ENCODE measurements at regions not wholly inside any gene's neighbourhood (a gene's known extent, or its start where the extent isn't known, plus 50 kb on each side); places are given as distances from the start of the nearest gene placed in this dataset.

DNA sequence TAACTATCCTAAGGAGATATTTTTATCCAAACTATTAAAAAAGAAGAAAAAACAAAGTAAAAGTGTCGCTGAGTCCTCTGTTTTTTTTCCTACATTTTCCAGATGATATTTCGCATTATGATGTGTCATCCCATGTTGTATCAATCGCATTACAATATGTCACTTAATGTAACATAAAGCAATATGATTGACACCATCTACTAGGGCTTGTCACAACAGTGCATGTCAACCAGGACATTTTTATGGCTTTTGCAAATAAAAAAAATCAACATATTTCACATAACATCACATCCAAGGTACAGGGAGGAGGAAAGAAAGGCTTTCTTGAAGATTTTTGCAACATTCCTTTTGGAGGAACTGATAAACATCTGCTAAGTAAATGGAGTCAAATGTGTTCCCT lies 308.9 kb downstream of the ETAA1 start:
- no peak for TF ChIP-seq GLIS3 (CRISPR knock-in tag; IDR thresholded peaks at IDR 0.05)
- no peak for TF ChIP-seq ARNTL (CRISPR knock-in tag; IDR thresholded peaks at IDR 0.05; ENCODE audit: borderline replicate concordance, low read depth)
- TF ChIP-seq ESRRG (CRISPR knock-in tag; IDR thresholded peaks at IDR 0.05) = no peak
- TF ChIP-seq TCF4 (CRISPR knock-in tag; IDR thresholded peaks at IDR 0.05; ENCODE audit: borderline replicate concordance) = no peak
- no peak for TF ChIP-seq ISL1 (CRISPR knock-in tag; IDR thresholded peaks at IDR 0.05)
- no peak for TF ChIP-seq SNAI2 (CRISPR knock-in tag; IDR thresholded peaks at IDR 0.05)
- TF ChIP-seq OSR1 (CRISPR knock-in tag; IDR thresholded peaks at IDR 0.05) = no peak
- TF ChIP-seq ZNF8 (CRISPR knock-in tag; IDR thresholded peaks at IDR 0.05) = no peak
- TF ChIP-seq PPARA (CRISPR knock-in tag; IDR thresholded peaks at IDR 0.05; ENCODE audit: borderline replicate concordance) = no peak
- TF ChIP-seq, protein P1, sequence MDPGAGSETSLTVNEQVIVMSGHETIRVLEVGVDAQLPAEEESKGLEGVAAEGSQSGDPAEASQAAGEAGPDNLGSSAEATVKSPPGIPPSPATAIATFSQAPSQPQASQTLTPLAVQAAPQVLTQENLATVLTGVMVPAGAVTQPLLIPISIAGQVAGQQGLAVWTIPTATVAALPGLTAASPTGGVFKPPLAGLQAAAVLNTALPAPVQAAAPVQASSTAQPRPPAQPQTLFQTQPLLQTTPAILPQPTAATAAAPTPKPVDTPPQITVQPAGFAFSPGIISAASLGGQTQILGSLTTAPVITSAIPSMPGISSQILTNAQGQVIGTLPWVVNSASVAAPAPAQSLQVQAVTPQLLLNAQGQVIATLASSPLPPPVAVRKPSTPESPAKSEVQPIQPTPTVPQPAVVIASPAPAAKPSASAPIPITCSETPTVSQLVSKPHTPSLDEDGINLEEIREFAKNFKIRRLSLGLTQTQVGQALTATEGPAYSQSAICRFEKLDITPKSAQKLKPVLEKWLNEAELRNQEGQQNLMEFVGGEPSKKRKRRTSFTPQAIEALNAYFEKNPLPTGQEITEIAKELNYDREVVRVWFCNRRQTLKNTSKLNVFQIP (CRISPR knock-in tag; IDR thresholded peaks at IDR 0.05; ENCODE audit: borderline replicate concordance, low read depth) = no peak
- TF ChIP-seq BACH2 (CRISPR knock-in tag; IDR thresholded peaks at IDR 0.05; ENCODE audit: borderline replicate concordance) = no peak
- no peak for ATAC-seq

DNA sequence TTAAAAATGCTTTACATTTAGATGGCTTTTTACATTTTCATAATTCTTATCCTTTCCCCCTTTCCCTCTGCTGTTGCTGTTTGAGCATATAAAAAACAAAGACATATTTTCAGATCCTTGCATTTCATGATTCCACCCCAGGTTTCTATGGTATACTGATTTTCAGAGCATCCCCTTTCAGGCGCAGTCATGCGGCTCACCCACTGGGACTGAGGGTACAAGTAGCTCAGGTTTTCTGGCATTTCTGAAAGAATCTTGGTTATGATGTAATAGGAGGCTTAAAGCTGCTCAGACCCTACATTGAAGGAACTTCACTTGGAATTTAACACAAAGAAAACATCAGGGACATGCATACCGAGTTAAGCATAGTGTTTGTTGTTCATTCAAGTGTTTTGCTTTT lies 310.8 kb downstream of the ETAA1 start:
- TF ChIP-seq ZNF70 (CRISPR knock-in tag; IDR thresholded peaks at IDR 0.05) (no peak), ESRRG (CRISPR knock-in tag; IDR thresholded peaks at IDR 0.05) (no peak), ZFP30 (CRISPR knock-in tag; IDR thresholded peaks at IDR 0.05) (no peak), TOX (CRISPR knock-in tag; IDR thresholded peaks at IDR 0.05; ENCODE audit: borderline replicate concordance) (no peak), SNAI2 (CRISPR knock-in tag; IDR thresholded peaks at IDR 0.05) (no peak), ZC3H10 (CRISPR knock-in tag; IDR thresholded peaks at IDR 0.05) (no peak), CSDC2 (CRISPR knock-in tag; IDR thresholded peaks at IDR 0.05) (no peak), BACH2 (CRISPR knock-in tag; IDR thresholded peaks at IDR 0.05; ENCODE audit: borderline replicate concordance) (no peak), ZNF8 (CRISPR knock-in tag; IDR thresholded peaks at IDR 0.05) (no peak), TCF4 (CRISPR knock-in tag; IDR thresholded peaks at IDR 0.05; ENCODE audit: borderline replicate concordance) (no peak), RARB (CRISPR knock-in tag; IDR thresholded peaks at IDR 0.05) (no peak), OSR1 (CRISPR knock-in tag; IDR thresholded peaks at IDR 0.05) (no peak), ZNF565 (CRISPR knock-in tag; conservative IDR thresholded peaks at IDR 0.05; ENCODE audit: low read depth) (no peak)
- TF ChIP-seq, protein P2, sequence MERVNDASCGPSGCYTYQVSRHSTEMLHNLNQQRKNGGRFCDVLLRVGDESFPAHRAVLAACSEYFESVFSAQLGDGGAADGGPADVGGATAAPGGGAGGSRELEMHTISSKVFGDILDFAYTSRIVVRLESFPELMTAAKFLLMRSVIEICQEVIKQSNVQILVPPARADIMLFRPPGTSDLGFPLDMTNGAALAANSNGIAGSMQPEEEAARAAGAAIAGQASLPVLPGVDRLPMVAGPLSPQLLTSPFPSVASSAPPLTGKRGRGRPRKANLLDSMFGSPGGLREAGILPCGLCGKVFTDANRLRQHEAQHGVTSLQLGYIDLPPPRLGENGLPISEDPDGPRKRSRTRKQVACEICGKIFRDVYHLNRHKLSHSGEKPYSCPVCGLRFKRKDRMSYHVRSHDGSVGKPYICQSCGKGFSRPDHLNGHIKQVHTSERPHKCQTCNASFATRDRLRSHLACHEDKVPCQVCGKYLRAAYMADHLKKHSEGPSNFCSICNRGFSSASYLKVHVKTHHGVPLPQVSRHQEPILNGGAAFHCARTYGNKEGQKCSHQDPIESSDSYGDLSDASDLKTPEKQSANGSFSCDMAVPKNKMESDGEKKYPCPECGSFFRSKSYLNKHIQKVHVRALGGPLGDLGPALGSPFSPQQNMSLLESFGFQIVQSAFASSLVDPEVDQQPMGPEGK (CRISPR knock-in tag; IDR thresholded peaks at IDR 0.05; ENCODE audit: borderline replicate concordance) = no peak
- TF ChIP-seq, protein P3, sequence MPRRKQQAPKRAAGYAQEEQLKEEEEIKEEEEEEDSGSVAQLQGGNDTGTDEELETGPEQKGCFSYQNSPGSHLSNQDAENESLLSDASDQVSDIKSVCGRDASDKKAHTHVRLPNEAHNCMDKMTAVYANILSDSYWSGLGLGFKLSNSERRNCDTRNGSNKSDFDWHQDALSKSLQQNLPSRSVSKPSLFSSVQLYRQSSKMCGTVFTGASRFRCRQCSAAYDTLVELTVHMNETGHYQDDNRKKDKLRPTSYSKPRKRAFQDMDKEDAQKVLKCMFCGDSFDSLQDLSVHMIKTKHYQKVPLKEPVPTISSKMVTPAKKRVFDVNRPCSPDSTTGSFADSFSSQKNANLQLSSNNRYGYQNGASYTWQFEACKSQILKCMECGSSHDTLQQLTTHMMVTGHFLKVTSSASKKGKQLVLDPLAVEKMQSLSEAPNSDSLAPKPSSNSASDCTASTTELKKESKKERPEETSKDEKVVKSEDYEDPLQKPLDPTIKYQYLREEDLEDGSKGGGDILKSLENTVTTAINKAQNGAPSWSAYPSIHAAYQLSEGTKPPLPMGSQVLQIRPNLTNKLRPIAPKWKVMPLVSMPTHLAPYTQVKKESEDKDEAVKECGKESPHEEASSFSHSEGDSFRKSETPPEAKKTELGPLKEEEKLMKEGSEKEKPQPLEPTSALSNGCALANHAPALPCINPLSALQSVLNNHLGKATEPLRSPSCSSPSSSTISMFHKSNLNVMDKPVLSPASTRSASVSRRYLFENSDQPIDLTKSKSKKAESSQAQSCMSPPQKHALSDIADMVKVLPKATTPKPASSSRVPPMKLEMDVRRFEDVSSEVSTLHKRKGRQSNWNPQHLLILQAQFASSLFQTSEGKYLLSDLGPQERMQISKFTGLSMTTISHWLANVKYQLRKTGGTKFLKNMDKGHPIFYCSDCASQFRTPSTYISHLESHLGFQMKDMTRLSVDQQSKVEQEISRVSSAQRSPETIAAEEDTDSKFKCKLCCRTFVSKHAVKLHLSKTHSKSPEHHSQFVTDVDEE (CRISPR knock-in tag; IDR thresholded peaks at IDR 0.05) = no peak
- TF ChIP-seq, protein P1 (CRISPR knock-in tag; IDR thresholded peaks at IDR 0.05; ENCODE audit: borderline replicate concordance, low read depth) = no peak
- TF ChIP-seq, protein P4, sequence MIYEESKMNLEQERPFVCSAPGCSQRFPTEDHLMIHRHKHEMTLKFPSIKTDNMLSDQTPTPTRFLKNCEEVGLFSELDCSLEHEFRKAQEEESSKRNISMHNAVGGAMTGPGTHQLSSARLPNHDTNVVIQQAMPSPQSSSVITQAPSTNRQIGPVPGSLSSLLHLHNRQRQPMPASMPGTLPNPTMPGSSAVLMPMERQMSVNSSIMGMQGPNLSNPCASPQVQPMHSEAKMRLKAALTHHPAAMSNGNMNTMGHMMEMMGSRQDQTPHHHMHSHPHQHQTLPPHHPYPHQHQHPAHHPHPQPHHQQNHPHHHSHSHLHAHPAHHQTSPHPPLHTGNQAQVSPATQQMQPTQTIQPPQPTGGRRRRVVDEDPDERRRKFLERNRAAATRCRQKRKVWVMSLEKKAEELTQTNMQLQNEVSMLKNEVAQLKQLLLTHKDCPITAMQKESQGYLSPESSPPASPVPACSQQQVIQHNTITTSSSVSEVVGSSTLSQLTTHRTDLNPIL (CRISPR knock-in tag; IDR thresholded peaks at IDR 0.05; ENCODE audit: low read depth) = no peak
- no peak for ATAC-seq

DNA sequence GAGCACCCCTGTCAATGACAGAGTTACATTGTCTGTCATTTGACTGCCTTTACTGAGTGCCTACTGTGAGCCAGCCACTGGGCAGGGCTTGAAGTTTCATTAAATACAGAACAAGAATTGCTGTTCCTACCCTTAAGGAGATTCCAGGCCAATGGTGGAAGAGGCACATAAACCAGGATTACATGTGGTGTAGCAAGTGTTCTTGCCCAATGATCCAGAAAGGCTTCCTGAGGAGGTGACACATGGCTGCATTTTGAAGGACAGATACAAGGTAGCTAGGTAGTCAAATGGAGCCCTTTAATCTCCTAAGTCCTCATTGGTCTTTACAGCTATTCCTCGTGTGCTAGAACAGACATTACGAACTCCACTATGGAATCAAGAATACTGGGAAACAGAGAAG lies 312.7 kb downstream of the ETAA1 start:
- ATAC-seq = no peak
- no peak for TF ChIP-seq CSDC2 (CRISPR knock-in tag; IDR thresholded peaks at IDR 0.05)
- TF ChIP-seq, protein P1 (CRISPR knock-in tag; IDR thresholded peaks at IDR 0.05; ENCODE audit: borderline replicate concordance, low read depth) = no peak
- TF ChIP-seq, protein P2 (CRISPR knock-in tag; IDR thresholded peaks at IDR 0.05; ENCODE audit: borderline replicate concordance) = no peak
- no peak for TF ChIP-seq GLIS3 (CRISPR knock-in tag; IDR thresholded peaks at IDR 0.05)
- no peak for TF ChIP-seq ZNF565 (CRISPR knock-in tag; conservative IDR thresholded peaks at IDR 0.05; ENCODE audit: low read depth)
- TF ChIP-seq ZFP30 (CRISPR knock-in tag; IDR thresholded peaks at IDR 0.05) = no peak
- no peak for TF ChIP-seq ESRRG (CRISPR knock-in tag; IDR thresholded peaks at IDR 0.05)
- TF ChIP-seq ZNF70 (CRISPR knock-in tag; IDR thresholded peaks at IDR 0.05) = no peak
- no peak for TF ChIP-seq OSR1 (CRISPR knock-in tag; IDR thresholded peaks at IDR 0.05)
- TF ChIP-seq TCF4 (CRISPR knock-in tag; IDR thresholded peaks at IDR 0.05; ENCODE audit: borderline replicate concordance) = no peak
- TF ChIP-seq TOX (CRISPR knock-in tag; IDR thresholded peaks at IDR 0.05; ENCODE audit: borderline replicate concordance) = no peak
